HUES64 (cell line): ENCODE measurements at regions not wholly inside any gene's neighbourhood (a gene's known extent, or its start where the extent isn't known, plus 50 kb on each side); places are given as distances from the start of the nearest gene placed in this dataset.

Experiments
- H3K27ac ChIP-seq: 2 replicates; pipeline ENCODE4 v1.7.0; 2013; ENCODE audit warnings: low read depth, low read length, inconsistent platforms
- H3K27me3 ChIP-seq: 2 replicates; pipeline ENCODE4 v1.6.1; 2013; ENCODE audit warnings: mild to moderate bottlenecking, low read length; ENCODE audit not compliant: insufficient read depth
- H3K36me3 ChIP-seq: 2 replicates; pipeline ENCODE4 v1.6.1; 2013; ENCODE audit warnings: mild to moderate bottlenecking, low read length; ENCODE audit not compliant: insufficient read depth
- H3K4me1 ChIP-seq: 2 replicates; pipeline ENCODE4 v1.6.1; 2013; ENCODE audit warnings: mild to moderate bottlenecking, low read length, moderate library complexity; ENCODE audit not compliant: insufficient read depth
- H3K4me3 ChIP-seq: 2 replicates; pipeline ENCODE4 v1.5.1; 2013; ENCODE audit warnings: mild to moderate bottlenecking, low read length, moderate library complexity
- H3K9ac ChIP-seq: 2 replicates; pipeline ENCODE4 v1.6.1; 2013; ENCODE audit warnings: mild to moderate bottlenecking, low read depth, low read length
- H3K9me3 ChIP-seq: 2 replicates; pipeline ENCODE4 v1.6.1; 2013; ENCODE audit warnings: low read depth, low read length; ENCODE audit not compliant: insufficient read depth
- WGBS: fragments of 150-250, 120-280 bp; methylation state at CpG from one replicate; pipeline ENCODE4 v1.1.7; 2013; ENCODE audit warnings: missing lambda C conversion rate; 5-methylcytosine and 5-hydroxymethylcytosine counted together

DNA sequence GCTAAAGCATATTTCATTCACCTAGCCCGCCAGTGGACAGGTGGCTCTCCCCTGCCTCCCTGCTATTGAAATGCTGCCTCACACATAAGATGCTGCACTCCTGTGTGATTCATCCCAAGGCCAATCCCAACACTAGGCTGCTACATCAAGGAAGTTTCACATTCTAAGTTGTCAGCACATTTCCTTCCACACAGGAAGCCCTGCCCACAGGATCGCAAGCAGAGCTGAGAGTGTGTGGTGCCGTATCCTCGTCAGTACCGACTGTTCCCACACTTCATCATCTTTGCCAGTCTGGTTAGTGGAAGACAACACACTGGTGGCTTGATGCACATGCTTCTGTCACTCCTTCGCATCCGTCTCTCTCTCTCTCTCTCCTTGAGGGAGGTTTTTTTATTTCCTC, 194.3 kb upstream of the PPP2R2D start:
- Histone ChIP-seq H3K27ac (no peak overlapping the region), H3K9ac (no peak overlapping the region), H3K4me3 (no peak overlapping the region), H3K4me1 (no peaks in the 10 kb centered on the region), H3K36me3 (no peaks in the 10 kb centered on the region), H3K27me3 (no peaks in the 10 kb centered on the region), H3K9me3 (no peaks in the 10 kb centered on the region; the same call in 1 of the 2 replicates)
- WGBS = 90% methylated on average over 7 of the region's 7 CpGs

DNA sequence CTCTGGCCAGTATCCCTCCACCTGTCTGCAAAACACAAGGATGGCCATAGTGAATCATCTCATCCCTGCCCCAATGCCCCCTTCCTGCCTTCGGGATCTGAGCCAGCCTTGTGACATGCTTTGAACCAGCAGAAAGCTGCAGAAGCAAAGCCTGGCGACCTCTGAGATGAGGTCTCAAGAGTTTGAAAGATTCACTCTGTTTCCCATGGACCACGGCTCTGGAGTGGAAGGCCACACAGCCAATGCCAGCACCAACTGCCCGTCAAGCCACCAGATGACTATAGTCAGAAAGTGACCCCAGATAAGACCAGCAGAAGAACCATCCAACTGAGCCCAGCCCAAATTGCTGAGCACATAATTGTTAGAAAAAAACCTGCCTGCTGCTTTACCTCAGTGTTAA, 193.9 kb upstream of the PPP2R2D start:
- 81% methylated on average over 4 of the region's 4 CpGs for whole genome bisulfite sequencing
- no peak overlapping the region for H3K9ac ChIP-seq
- no peak overlapping the region for H3K27ac ChIP-seq

DNA sequence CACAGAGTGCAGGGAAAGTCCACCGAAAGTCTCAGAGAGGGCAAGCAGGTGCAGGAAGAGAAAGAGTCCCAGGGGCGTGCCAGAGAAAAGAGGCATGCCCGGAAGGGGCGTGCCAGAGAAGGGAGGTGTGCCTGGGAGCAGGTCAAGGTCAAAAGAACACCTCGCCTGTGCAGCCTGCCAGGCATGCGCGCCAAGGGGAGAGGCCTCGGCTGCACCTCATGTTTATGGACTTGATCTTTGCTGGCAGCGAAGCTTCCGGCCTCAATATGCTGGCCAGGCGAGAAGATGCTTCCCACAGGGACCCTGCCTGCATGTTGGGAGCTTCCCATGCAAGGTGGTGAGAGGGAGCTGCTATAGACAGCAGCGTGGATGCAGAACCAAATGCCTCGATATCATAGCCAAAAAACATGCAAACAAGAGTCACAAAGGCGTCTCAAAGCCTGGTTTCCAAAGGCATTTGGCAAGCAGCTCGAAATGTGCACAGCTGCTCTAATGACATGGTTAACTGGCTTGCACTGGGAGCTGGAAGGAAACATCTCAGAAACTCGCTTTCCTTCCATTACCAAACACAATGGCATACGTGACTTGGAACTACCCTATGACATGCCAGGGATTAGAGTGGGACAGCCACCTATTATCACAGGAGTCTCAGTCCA, 192.5 kb upstream of the PPP2R2D start:
- Histone ChIP-seq H3K36me3 (no peaks in the 10 kb centered on the region), H3K9ac (no peak overlapping the region), H3K27ac (no peak overlapping the region), H3K9me3 (no peaks in the 10 kb centered on the region; the same call in 1 of the 2 replicates), H3K4me1 (no peaks in the 10 kb centered on the region), H3K27me3 (no peaks in the 10 kb centered on the region), H3K4me3 (no peak overlapping the region)
- 93% methylated on average over 17 of the region's 17 CpGs for WGBS

More for the DNA sequence above, 193.9 kb upstream of the PPP2R2D start:
- H3K36me3 ChIP-seq = no peaks in the 10 kb centered on the region
- no peaks in the 10 kb centered on the region; the same call in 1 of the 2 replicates for H3K9me3 ChIP-seq
- no peaks in the 10 kb centered on the region for H3K27me3 ChIP-seq
- no peak overlapping the region for H3K4me3 ChIP-seq
- H3K4me1 ChIP-seq = no peaks in the 10 kb centered on the region

DNA sequence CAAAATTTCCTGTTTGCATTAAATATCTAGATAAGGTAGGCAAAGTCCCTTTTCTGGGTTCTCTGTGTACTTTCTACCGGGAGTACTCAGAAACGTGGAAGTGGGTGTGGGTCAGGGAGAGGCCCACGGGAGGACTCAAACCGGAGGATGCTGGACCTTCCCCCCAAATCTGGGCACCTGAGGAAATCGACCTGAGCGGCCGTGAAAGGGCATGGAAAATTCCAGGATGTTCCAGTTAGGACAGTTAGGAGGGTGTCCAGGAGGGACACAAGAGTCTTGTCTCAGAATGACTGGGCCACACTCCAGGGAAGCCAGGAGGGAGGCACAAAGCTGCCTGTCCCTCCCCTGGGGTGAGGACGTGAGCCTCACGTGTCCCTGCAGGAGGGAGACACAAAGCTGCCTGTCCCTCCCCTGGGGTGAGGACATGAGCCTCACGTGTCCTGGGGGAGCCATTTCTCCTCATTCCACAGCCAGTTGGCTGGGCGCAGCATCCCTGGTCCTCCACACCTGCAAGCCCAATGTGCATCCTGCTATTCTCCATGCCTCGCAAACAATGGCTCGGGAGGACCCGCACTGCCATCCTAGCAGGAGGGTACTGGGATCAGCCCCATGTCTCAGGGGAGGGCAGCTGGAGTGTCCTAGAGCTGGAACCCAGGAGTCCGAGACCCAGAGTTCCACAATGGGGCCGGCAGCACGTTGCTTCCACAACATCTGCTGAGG, 190.5 kb upstream of the PPP2R2D start:
- no peaks in the 10 kb centered on the region for H3K36me3 ChIP-seq
- WGBS = 88% methylated on average over 17 of the region's 17 CpGs
- no peaks in the 10 kb centered on the region for H3K4me1 ChIP-seq
- H3K9ac ChIP-seq = no peak overlapping the region
- no peak overlapping the region for H3K27ac ChIP-seq
- no peaks in the 10 kb centered on the region for H3K27me3 ChIP-seq
- H3K4me3 ChIP-seq = no peak overlapping the region
- H3K9me3 ChIP-seq = no peaks in the 10 kb centered on the region; the same call in 1 of the 2 replicates

DNA sequence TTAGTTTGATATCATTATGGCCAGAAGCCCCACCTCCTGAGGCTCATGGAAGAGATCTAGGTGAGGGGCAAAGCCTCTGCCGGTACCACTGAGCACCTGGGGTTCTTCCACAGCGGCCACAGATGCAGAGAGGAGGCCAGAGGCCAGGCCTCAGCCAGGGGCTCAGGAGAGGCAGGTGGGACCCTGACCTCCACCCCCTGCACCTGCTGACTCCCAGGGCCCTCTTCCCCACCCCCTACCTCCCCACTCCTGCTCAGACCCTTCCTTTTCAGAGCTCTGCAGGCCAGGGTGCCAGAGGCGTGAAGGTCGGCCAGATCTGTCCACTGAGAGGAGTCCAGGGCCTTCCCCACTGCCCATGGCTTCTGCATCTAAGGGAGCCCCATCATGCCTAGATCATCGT, 178.7 kb upstream of the PPP2R2D start:
- 94% methylated on average over 5 of the region's 5 CpGs for WGBS

DNA sequence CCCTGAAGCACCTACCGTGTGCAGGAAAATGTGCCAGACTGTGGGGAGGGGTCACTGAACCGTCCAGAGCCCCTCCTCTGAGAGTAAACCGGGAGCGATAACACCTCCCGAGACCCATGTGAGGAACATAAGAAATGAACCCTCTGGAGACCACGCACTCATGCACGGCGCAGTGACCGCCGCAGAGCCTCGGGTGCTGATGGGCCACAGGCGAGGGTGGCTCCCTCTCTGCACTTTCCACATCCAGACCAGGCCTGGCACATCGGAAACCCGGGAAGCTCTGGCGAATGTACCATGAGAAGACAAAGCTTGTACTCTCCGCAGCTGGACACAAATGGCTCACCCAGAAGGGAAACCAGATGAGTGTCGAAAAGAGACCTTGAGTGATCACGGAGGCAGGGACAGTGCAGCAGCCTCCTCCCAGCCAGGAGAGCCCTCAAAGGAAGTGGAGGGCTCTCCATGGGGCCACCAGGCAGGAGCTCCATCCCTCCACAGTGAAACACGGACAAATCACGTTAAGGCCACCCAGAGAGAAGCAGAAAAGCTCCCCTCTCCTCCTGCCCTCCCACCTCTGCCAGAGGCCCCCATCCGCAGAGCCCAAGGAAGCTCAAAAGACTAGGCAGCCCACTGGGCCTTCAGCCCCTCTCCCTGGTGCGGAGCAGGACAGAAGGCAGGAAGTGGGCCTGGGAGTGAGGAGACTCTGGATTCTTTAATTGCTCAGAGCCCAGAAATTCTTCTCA, 178.1 kb upstream of the PPP2R2D start:
- Histone ChIP-seq H3K27me3 (peaks cover 10% of the 10 kb centered on the region; the same call in 1 of the 2 replicates), H3K4me1 (peaks cover 5% of the 10 kb centered on the region; the same call in 1 of the 2 replicates), H3K36me3 (no peaks in the 10 kb centered on the region), H3K9ac (no peak overlapping the region), H3K27ac (no peak overlapping the region), H3K4me3 (no peak overlapping the region), H3K9me3 (no peaks in the 10 kb centered on the region)
- 94% methylated on average over 22 of the region's 22 CpGs for WGBS

More for the DNA sequence above, 178.7 kb upstream of the PPP2R2D start:
- H3K9me3 ChIP-seq = no peaks in the 10 kb centered on the region
- peaks cover 5% of the 10 kb centered on the region; the same call in 1 of the 2 replicates for H3K4me1 ChIP-seq
- no peak overlapping the region for H3K9ac ChIP-seq
- H3K27ac ChIP-seq = no peak overlapping the region
- H3K27me3 ChIP-seq = peaks cover 5% of the 10 kb centered on the region; the same call in 1 of the 2 replicates
- H3K36me3 ChIP-seq = no peaks in the 10 kb centered on the region
- H3K4me3 ChIP-seq = no peak overlapping the region

DNA sequence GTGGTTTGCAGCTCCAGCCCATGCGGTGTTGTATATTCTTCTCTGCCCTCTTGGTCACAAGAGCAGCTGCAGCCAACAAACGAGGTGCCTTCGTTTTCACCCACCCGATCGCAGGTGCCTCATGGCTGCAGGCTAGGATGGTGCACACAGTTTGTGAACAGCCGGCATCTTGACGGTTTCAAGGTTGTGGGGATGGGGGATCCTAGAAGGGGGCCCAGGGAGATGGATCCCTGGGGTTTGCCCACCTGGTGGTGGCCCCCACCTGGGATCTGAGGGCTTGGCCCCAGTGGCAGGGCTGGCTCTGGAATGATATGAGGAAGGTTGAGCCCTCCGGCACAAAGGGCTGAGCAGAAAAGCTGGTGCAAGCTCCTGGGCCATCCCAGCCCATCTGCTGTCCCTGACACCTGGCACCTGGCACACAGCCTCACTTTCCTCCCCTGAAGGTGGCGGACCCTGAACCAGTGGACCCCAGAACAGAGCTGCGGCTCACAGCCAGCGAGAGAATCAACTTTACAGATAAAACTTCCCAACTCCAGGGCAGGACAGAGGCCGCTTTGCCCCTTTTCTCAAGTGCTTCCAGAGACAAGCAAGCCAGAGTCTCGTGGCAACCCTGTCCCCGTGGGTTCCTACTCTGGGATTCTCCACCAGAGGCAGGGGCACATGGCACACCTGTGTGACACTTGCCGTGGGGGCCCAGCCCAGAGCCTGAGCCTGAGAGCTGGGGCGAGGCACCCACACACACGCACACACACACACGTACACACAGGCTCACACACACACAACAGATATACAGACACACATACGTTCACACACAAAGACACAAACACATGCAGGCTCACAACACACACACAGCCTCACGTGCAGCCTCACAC, 177.3 kb upstream of the PPP2R2D start:
- Histone ChIP-seq H3K36me3 (no peaks in the 10 kb centered on the region), H3K9me3 (no peaks in the 10 kb centered on the region), H3K27ac (no peak overlapping the region), H3K27me3 (peaks cover 10% of the 10 kb centered on the region; the same call in 1 of the 2 replicates), H3K4me1 (peaks cover 5% of the 10 kb centered on the region; the same call in 1 of the 2 replicates), H3K9ac (no peak overlapping the region), H3K4me3 (no peak overlapping the region)
- 93% methylated on average over 20 of the region's 20 CpGs for WGBS

DNA sequence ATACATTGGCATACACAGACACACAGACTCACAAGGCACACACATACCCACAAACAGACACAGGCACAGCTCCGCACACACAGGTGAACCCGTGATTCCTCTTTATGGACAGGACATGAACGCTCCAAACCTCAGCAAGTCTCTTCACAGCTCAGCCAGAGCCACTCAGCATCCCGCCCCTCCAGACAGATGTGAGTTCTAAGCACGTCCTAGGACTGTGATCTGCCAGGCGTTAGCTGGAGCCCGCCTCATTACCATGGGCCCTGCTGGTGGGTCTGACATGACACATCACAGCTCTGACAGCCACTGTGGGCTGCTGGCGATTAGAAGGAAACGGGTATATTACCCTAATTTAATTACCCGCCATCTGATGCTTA, 176.7 kb upstream of the PPP2R2D start:
- no peaks in the 10 kb centered on the region for H3K9me3 ChIP-seq
- peaks cover 5% of the 10 kb centered on the region; the same call in 1 of the 2 replicates for H3K4me1 ChIP-seq
- WGBS = 86% methylated on average over 10 of the region's 10 CpGs

DNA sequence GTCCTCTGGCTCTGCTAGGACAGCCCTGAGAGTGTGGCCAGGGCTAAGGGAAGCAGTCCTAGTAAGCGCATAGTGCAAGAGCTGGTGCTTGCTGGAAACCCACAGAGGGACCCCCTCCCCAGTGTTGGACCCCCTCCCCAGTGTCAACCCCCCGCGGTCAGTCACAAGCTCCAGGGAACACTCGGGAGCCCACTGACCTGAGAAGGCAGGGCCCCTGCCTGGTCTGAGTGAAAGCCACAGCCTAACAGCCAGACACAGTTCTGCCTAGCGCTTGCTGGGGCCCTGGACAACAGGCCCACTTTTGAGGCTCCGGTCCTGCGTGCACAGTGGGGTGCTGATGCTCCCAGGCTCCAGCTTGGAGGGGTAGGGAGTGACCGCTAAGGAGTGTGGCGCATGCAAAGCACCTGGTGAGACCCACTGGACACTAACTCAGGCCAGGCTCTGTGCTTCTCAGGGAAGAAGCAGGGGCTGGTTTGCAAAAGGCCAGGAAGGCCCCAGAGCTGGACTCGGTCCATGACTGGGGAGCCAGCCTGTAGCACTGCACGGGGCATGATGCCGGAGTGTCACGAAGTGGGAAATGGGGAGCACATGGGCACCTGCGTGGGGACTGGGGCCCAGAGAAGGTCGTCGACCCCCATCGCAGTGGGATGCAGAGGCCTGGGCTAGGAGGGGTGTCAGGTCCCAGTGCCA, 175.8 kb upstream of the PPP2R2D start:
- Histone ChIP-seq H3K4me1 (peaks cover 5% of the 10 kb centered on the region; the same call in 1 of the 2 replicates), H3K9me3 (no peaks in the 10 kb centered on the region), H3K4me3 (no peak overlapping the region), H3K27me3 (peaks cover 10% of the 10 kb centered on the region; the same call in 1 of the 2 replicates), H3K9ac (no peak overlapping the region), H3K27ac (no peak overlapping the region), H3K36me3 (no peaks in the 10 kb centered on the region)
- 91% methylated on average over 17 of the region's 17 CpGs for WGBS

More for the DNA sequence above, 176.7 kb upstream of the PPP2R2D start:
- no peak overlapping the region for H3K4me3 ChIP-seq
- no peak overlapping the region; the same call in 1 of the 2 replicates for H3K9ac ChIP-seq
- H3K36me3 ChIP-seq = no peaks in the 10 kb centered on the region
- H3K27me3 ChIP-seq = peaks cover 10% of the 10 kb centered on the region; the same call in 1 of the 2 replicates
- no peak overlapping the region for H3K27ac ChIP-seq

DNA sequence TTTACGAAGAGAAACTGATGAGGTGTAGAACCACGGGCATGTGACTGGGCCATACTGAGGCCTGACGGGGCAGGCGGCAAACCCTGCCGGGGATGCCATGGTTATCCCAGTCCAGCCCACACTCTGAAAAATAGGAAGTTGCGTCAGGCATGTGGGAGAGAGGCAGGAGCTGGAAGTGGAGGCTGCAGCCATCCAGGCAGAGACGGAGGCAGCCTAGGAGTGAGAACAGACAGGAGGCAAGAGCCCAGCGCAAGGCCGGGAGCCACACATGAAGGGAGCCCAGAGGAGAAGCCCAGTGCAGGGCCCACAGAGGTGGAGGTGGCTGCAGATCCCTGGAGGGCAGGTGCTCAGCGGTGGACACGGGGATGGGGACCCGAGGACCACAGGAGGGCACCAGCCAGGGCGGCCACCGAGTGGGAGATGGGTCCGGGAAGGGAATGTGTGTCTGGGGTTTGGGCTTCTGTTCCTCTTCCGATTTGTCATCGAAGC, 175.2 kb upstream of the PPP2R2D start:
- Histone ChIP-seq H3K4me1 (peaks cover 5% of the 10 kb centered on the region; the same call in 1 of the 2 replicates), H3K4me3 (no peak overlapping the region), H3K9ac (no peak overlapping the region), H3K9me3 (no peaks in the 10 kb centered on the region), H3K36me3 (no peaks in the 10 kb centered on the region), H3K27ac (no peak overlapping the region), H3K27me3 (peaks cover 10% of the 10 kb centered on the region; the same call in 1 of the 2 replicates)
- WGBS = 86% methylated on average over 17 of the region's 17 CpGs
